IPS-18c (cell line): ENCODE measurements at regions not wholly inside any gene's neighbourhood (a gene's known extent, or its start where the extent isn't known, plus 50 kb on each side); places are given as distances from the start of the nearest gene placed in this dataset.

Experiments used
- H3K4me3 ChIP-seq: 2 replicates; pipeline ENCODE4 v1.7.0; 2013; ENCODE audit warnings: low read depth, mild to moderate bottlenecking, low read length, moderate library complexity; ENCODE audit not compliant: insufficient read depth
- H3K9me3 ChIP-seq: one replicate; pipeline ENCODE4 v1.6.1; 2013; ENCODE audit warnings: mild to moderate bottlenecking, low read length, moderate library complexity; ENCODE audit not compliant: control insufficient read depth, insufficient read depth

DNA sequence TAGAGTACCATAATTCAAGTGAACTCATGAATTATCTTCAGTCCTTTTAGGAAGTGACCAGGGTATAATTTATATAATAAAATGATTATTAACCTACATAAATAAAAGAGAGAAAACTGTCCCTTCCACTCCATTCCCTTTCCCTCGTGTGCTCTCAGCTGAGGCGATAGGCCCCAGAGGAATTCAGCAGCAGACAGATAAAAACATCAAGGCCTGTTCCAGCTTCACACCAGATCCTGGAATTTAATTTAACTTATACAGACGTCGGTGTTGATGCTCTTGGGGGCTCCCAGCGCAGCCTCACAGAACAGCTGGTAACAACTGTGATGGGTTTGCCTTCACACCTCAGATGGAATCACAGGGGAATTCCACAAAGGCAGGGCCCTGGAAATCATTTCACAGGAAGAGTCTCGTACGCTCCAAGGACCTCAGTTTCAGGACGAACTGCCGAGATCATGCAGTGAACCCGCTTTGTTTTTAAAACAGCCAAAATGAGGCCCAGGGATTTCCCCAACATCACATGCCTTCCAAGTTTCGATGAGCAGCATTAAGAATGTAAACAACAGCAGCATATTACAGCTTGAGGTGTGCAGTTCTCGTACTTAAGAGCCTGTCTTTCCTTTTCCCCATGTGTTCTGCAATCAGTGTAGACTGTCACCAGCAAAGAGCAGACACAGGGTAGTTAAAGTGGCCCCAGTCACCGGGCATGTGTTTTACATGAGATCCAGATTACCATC, 73.6 kb upstream of the ALDH1B1 start:
- H3K4me3 ChIP-seq = no peak overlapping the region
- peaks cover under 1% of the 10 kb centered on the region for H3K9me3 ChIP-seq

DNA sequence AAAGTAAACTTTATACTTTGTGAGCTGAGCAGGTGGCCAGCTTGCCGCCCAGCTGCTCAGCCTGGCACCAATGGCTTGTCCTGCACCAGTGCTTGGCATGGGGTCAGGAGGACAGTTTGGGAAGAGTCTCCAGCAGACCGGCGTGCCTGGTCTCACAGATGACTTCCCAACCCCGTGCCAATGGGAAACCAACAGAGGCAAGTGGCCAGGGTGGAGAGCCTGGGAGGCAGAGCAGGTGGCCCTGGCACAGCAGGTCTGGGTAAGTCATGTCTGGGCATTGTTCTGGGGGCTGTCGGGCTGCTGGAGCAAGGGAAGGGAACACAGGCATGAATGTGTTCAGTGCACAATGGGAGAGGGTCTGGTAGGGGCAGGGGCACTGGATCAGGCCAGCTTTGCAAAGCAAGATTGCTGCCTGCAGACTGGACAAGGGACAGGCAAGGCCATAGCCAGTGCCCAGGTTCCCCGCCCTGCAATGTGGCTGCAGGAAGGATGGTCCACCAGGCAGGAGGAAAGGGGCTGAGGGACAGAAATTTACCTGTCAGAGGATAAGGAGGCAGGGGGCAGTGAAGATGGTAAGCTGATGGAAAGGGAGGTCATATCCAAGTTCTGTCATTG, 76.2 kb upstream of the ALDH1B1 start:
- Histone ChIP-seq H3K9me3 (no peaks in the 10 kb centered on the region), H3K4me3 (no peak overlapping the region)

GRCh38 chr9:38315085-38315595, 77.4 kb upstream of the ALDH1B1 start:
- H3K4me3 ChIP-seq = no peak overlapping the region
- H3K9me3 ChIP-seq = no peaks in the 10 kb centered on the region

DNA sequence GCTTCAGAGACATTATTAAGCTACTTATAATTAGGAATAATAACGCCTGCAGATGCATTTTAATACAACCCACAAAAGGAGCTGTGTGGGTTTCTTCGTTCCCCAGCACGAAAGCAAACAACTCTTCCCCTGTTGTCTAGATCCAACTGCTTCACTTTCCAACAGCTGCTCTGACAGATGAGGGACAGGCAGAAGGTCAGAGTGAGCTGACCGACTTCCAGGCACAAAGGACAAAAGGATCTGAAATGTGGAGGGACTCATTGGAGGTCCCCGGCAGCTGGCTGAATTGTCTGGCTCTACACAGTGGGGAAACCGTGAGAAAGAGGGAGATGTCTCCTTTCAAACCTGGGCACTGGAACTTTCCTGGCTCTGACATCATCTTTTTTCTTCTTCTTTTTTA, 79.1 kb upstream of the ALDH1B1 start:
- H3K9me3 ChIP-seq = no peaks in the 10 kb centered on the region
- H3K4me3 ChIP-seq = no peak overlapping the region

GRCh38 chr9:38312406-38312805, 80.1 kb upstream of the ALDH1B1 start:
- H3K9me3 ChIP-seq = no peaks in the 10 kb centered on the region
- no peak overlapping the region for H3K4me3 ChIP-seq

DNA sequence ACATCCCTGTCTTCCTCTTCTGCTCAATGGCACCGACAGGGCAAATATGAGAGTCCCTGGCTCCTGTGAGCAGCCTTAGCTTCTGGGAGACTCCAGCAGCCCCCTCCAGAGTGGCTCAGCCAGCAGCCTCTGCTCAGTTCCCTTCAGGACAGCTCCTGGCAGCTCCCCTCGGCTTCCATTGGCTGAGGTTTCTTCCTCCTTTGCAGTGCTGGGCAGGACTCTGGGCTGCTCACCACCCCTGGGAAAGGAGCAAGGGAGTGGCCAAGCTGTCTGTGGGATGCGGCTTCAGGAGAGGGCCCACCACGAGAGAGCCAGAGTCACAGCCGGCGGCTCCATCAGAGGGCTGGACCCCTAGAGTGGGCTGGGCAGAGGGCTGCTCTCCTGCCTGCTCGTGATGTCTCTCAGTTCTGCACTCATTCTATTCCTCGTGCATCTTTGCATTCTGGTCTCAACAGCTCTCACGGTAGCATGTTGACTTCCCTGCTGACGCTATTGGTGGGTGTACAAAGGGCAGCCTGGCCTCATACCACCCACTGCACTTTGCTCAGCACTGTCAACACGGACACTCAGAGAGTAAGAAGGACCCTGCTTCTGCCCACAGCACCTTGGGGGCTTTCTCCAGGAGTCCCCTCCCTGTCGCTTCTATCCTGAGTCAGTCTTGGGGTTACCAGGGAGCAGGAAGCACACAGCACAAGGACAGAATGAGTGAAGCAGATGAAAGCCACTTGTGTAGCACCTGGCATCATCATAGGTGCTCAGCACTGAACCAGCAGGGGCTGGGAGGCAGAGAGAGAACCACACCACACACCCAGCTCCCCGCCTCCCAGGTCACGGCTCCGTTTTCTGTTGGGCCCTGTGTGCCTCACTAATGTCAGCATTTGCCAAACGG, 80.9 kb upstream of the ALDH1B1 start:
- no peak overlapping the region for H3K4me3 ChIP-seq
- no peaks in the 10 kb centered on the region for H3K9me3 ChIP-seq

GRCh38 chr9:38309324-38310195, 82.9 kb upstream of the ALDH1B1 start:
- no peak overlapping the region for H3K4me3 ChIP-seq
- no peaks in the 10 kb centered on the region for H3K9me3 ChIP-seq

DNA sequence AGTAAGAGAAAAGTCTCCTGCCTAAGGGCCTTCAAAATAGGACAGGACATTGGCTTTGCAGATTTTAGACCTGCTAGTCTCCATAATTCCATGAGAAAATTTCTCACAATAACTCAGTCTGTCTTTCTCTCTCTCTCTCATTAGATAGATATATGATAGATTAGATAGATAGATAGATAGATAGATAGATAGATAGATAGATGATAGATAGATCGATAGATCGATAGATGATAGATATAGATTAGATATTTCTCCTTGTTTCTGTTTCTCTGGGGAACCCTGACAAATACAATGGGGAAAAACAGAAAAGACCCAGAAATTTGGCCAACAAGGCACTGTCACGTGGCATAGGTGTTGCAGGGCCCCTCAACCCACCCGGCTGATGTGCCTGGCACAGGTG, 84.4 kb upstream of the ALDH1B1 start:
- H3K9me3 ChIP-seq = no peaks in the 10 kb centered on the region
- no peak overlapping the region for H3K4me3 ChIP-seq

DNA sequence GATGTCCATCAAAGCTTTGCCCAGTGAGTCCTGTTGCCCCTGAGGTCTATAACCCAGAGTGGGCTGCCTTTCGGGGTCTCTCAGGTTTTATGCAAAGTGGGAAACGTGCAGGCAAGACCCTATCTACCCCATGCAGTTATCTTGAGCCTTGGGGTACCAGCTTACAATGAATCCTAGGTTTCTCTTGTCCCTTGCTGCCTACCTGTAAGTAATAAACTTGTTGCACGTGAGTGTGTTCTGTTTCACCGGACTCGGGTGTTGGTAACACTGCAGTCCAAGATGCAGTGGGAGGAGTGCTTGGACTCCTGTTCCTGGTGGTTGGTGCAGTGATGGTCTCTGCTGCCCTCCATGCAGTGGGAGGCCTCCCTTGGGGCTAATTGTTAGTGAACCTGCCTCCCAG, 85.6 kb upstream of the ALDH1B1 start:
- Histone ChIP-seq H3K9me3 (no peaks in the 10 kb centered on the region), H3K4me3 (no peak overlapping the region)

DNA sequence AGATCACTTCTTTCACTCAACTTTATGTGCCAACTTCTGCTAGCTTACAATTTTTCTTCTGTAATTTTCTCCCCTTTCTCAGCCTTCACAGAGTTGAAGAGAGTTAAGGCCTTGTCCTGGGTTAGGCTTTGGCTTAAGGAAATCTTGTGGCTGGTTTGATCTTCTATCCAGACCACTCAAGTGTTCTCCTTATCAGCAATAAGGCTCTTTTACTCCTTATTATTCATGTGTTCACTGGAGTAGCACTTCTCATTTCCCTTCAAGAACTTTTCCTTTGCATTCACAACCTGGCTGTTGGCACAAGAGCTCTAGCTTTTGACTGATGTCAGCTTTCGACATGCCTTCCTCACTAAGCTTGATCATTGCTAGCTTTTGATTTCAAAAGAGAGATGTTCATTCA, 86.9 kb upstream of the ALDH1B1 start:
- no peak overlapping the region for H3K4me3 ChIP-seq
- no peaks in the 10 kb centered on the region for H3K9me3 ChIP-seq

DNA sequence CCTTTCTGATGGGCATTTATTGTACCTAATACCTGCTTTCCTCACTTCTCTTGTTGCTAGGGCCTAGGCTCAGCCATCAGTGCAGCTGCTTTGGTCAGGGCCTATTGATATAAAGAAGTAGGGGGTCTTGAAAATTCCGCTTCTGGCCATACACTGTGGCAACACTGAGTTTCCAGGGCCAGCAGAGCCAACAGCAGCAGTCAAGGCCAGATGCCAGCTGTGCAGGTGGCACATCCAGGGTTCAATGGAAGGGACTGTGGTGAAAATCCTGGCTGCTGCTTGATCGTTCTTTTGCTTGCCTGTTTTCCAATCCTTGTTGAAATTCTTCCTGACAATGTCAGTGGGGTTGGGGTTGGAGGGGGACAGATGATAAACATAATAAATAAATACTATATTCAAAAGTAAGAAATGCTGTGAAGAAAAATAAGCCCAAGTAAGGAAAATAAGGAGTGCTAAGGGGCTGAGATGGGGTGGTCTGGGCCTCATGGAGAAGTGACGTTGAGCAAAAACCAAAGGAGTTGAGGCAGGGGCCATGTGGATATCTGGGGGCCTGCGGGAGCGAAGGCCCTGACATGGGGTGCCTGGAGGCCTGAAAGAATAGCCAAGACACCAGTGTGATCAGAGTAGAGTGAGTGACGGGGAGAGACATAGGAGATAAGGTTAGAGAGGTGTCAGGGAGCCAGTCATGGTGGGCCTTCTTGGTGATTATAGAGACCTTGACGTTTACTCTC, 91.0 kb upstream of the ALDH1B1 start:
- no peak overlapping the region for H3K4me3 ChIP-seq
- H3K9me3 ChIP-seq = no peaks in the 10 kb centered on the region

- H3K9me3 ChIP-seq = no peaks in the 10 kb centered on the region
- no peak overlapping the region for H3K4me3 ChIP-seq
Measured at GRCh38 chr9:38299856-38300255, 92.6 kb upstream of the ALDH1B1 start.

- no peak overlapping the region for H3K4me3 ChIP-seq
- no peaks in the 10 kb centered on the region for H3K9me3 ChIP-seq
Measured at GRCh38 chr9:38298904-38299303, 93.6 kb upstream of the ALDH1B1 start.

GRCh38 chr9:38298503-38298902, 94.0 kb upstream of the ALDH1B1 start:
- Histone ChIP-seq H3K9me3 (no peaks in the 10 kb centered on the region), H3K4me3 (no peak overlapping the region)

- H3K9me3 ChIP-seq = no peaks in the 10 kb centered on the region
- no peak overlapping the region for H3K4me3 ChIP-seq
Measured at GRCh38 chr9:38296807-38297206, 95.7 kb upstream of the ALDH1B1 start.

DNA sequence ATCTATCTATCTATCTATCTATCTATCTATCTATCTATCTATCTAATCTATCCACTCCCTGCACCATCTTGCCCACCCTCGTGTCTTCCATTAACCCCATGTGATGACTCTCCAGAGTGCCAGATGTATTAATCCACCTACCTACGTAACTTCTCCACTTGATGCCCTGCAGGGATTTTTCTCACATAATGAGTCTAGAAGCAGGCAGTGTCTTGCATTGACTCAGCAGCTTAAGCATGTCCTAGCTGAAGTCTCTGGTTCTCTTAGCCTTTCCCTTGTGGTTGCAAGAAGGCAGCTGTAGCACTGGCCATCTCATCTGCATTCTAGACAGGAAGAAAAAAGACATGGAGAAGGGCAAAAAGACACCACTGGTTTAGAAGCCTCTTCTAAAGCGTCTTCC, 96.7 kb upstream of the ALDH1B1 start:
- Histone ChIP-seq H3K4me3 (no peak overlapping the region), H3K9me3 (no peaks in the 10 kb centered on the region)
